GM18498 (cell line): ENCODE measurements at regions not wholly inside any gene's neighbourhood (a gene's known extent, or its start where the extent isn't known, plus 50 kb on each side); places are given as distances from the start of the nearest gene placed in this dataset.

Source experiments
- ATAC-seq: cut with Tn5 transposase; IDR thresholded peaks from one replicate; pipeline ENCODE4 v1.9.1; 2021; ENCODE audit warnings: mild to moderate bottlenecking, moderate library complexity; ENCODE audit not compliant: unreplicated experiment

- ATAC-seq, result no peak
These were observed 126.4 kb upstream of the CDH4 start for GRCh38 chr20:61125546-61126180.

GRCh38 chr20:61126369-61127195 is 125.5 kb upstream of the CDH4 start:
- no peak for ATAC-seq

- no peak for ATAC-seq
These were observed 124.6 kb upstream of the CDH4 start for GRCh38 chr20:61127311-61128039.

- no peak for ATAC-seq
These were observed 123.3 kb upstream of the CDH4 start for GRCh38 chr20:61128701-61129269.

- no peak for ATAC-seq
These were observed 122.8 kb upstream of the CDH4 start for GRCh38 chr20:61129311-61129710.

GRCh38 chr20:61130156-61130555 is 121.9 kb upstream of the CDH4 start:
- ATAC-seq, result no peak

DNA sequence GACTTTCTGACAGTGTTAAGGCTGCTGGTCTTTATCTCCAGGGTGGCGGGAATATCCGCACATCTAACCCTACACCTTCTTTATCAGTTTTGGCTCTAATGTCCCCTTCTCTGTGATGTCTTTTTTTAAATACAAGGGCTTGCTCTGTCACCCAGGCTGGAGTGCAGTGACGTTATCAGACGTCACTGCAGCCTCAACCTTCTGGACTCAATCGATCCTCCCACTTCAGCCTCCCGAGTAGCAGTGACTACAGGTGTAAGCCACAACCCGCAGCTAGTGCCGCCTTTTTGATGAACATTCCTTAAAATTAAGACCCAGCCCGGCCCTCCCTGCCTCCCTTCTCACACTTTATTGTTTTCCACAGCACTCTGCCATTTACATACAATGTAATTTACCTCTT is 120.1 kb upstream of the CDH4 start:
- no peak for ATAC-seq

DNA sequence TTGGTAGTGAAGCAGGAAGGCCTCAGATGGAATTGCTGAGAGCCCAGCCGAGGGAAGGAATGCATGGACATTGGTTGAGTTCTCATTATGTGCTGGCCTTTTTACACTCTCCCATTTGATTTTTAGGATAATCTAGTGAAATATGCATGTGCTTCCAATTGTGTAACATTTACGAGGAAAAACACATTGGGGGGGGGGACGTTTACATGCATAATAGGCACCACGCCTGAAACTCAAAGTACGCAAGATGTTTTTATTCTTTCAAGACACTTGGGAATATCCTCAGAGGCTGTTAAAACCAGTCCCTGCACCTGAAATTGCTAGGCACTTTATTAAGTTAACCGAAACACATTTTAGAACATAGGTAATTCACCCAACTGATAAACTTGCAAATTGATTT is 118.5 kb upstream of the CDH4 start:
- ATAC-seq, result no peak

DNA sequence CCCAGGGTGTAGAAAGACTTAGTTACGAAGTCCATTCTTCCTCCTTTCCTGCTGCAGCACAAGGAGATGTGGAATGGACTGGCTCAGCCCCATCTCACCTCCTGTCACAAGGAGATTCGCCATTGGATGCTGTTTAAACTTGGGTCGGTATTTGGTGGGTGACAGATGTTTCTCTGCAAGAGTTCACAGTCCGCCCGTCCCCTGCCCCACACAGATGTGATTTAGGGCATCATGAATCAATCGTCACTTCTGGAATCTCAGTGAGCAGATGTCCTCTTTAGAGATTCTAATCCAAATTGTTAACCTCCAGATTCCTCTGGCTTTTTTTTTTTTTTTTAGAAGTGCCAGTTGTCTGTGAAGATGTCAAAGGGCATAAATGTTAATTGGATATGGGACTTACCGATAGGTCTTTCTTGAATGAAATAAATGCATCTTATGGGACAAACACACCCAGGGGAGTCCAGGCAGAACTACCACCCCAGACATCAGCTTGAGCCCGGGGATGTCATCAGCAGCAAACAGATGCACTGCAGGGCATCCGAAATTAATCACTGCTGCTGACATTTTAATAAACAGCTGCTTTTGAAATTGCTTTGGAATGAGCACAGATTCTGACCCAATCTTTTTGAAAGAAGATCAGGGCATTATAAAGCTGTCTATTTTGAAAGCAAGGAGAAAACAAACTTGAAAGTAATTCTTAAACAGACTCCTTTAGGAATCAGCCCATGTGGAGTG is 117.6 kb upstream of the CDH4 start:
- ATAC-seq, result no peak

- ATAC-seq, result no peak
These were observed 116.8 kb upstream of the CDH4 start for GRCh38 chr20:61135266-61135665.

GRCh38 chr20:61135968-61136367 is 116.1 kb upstream of the CDH4 start:
- ATAC-seq, result no peak

GRCh38 chr20:61138566-61138965 is 113.5 kb upstream of the CDH4 start:
- no peak for ATAC-seq

DNA sequence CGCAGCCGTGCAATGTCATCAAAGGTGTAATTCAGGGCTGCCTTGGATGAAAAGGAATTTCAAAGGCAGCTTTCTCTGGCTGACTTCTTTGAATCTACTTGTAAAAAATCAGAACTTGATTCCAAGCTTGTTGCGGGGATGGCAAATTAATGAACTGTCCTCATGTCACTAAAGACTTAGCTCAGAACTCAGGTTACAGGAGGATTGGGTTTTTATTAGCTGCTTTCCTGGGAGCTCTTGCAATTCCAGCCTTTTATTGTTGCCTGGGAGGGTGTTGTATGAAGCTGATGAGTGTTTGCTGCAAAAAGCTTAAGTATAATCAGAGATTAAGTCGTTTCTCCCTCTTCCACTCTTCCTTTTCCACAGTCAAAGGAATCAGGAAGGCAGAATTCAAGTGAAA is 113.0 kb upstream of the CDH4 start:
- no peak for ATAC-seq

GRCh38 chr20:61140576-61140975 is 111.5 kb upstream of the CDH4 start:
- no peak for ATAC-seq

DNA sequence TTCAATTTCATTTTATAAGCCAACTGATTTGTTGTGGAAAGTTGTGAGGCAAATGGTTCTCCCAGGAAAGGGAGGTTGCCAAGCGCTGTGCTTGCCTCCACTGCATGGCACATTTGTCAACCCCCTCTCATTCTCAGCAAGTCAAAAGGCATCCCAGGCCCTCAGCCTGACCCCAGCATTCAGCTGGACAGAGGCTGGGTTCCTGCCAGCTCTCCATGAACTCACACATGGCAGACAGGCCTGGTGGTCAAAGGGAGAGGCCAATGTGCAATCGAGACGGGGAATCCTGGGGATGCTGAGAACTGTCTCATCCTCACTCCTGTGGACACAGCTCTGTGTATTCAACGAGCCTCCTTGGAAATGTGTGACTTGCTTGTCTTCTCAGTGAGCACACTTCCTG is 106.0 kb upstream of the CDH4 start:
- ATAC-seq, result no peak

- ATAC-seq, result no peak
These were observed 102.4 kb upstream of the CDH4 start for GRCh38 chr20:61149636-61150035.

GRCh38 chr20:61157301-61157700 is 94.8 kb upstream of the CDH4 start:
- ATAC-seq, result no peak

DNA sequence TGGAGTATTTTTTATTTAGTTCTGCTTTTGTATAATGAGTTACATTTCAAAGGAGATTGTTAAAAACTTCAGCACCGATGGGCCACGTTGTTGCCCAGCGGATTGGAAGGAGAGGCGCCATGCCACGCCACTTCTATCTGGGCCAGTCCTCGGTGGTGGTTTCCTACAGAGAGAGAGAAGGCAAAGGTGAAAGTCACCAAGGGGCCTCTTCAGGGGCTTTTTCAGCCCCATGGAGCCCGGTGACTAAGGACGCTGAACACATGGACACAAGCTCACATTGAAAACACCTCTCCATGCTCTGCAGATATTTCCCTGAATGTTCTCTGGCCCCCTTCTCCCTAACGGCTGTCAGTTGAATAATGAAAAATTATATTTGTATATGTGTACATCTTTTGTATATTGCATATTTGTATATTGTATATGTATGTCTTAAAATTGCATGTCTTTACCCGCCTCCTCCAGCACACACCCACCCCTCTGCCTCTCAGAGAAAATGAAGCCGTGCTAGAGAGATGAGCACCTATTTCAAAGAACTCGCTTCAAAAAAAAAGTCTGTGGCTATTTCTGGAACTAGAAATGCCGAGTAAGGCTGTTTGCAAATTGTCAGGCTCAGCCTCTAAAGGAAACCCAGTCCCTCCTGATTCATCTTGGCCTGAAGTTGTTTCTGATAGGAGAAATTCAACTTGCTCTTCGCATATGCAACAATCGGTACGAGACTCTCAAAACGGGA is 91.9 kb upstream of the CDH4 start:
- ATAC-seq, result no peak

DNA sequence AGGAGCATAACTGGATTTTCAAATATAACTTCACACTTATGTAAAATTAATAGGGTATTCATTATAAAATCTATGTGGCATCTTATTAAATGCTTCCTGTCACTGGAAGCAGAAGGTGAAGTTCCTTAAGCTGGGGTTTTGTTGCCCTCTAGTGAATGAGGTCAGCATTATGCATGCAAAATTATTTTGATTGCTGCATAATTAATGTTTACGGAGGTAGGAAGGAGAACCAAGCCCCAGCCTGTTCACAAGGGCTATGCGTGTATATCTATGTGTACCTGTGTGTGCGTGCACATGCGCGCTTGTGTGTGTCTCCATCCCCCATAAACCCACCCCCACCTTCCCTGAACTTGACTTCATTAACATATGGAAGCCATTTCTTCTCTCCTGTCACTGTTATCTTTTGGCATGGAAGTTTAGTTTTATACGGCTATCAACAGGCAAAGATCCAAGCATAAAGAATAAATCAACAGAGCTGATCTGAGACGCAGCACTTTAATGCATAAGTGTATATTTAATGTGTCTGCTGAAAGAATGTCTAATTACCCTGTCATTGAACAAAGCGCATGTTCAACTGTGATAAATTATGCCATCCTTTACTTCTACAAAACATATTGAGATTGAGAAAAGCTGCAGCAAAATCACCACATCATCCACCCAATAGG is 90.2 kb upstream of the CDH4 start:
- ATAC-seq, result no peak

GRCh38 chr20:61162451-61162850 is 89.6 kb upstream of the CDH4 start:
- ATAC-seq, result no peak
